NCI-H526 (cell line): ENCODE measurements at regions not wholly inside any gene's neighbourhood (a gene's known extent, or its start where the extent isn't known, plus 50 kb on each side); places are given as distances from the start of the nearest gene placed in this dataset.

ENCODE experiments used
- DNase-seq, 2 experiments: peaks; one replicate each; lab custom pipeline; 2025; lab: John Stamatoyannopoulos, UW

- no peak for DNase-seq
These were observed 906.6 kb downstream of the TUSC7 start for GRCh38 chr3:117616227-117616626.

- no peak for DNase-seq
These were observed 908.3 kb downstream of the TUSC7 start for GRCh38 chr3:117617906-117618305.

- no peak for DNase-seq
These were observed 908.9 kb downstream of the TUSC7 start for GRCh38 chr3:117618462-117618861.

- no peak for DNase-seq
These were observed 910.2 kb downstream of the TUSC7 start for GRCh38 chr3:117619805-117620204.

GRCh38 chr3:117622171-117622841 lies 912.7 kb downstream of the TUSC7 start:
- DNase-seq: no peak

GRCh38 chr3:117624424-117624823 lies 914.8 kb downstream of the TUSC7 start:
- no peak for DNase-seq

- DNase-seq: no peak
These were observed 915.6 kb downstream of the TUSC7 start for GRCh38 chr3:117625174-117625573.

- no peak for DNase-seq
These were observed 917.0 kb downstream of the TUSC7 start for GRCh38 chr3:117626577-117626976.

- no peak for DNase-seq
These were observed 919.3 kb downstream of the TUSC7 start for GRCh38 chr3:117628823-117629291.

GRCh38 chr3:117629505-117629904 lies 919.9 kb downstream of the TUSC7 start:
- DNase-seq: no peak

- DNase-seq: no peak
These were observed 920.9 kb downstream of the TUSC7 start for GRCh38 chr3:117630469-117630868.

- DNase-seq: no peak
These were observed 921.3 kb downstream of the TUSC7 start for GRCh38 chr3:117630885-117631284.

- no peak for DNase-seq
These were observed 922.2 kb downstream of the TUSC7 start for GRCh38 chr3:117631781-117632180.

- no peak for DNase-seq
These were observed 922.6 kb downstream of the TUSC7 start for GRCh38 chr3:117632191-117632590.

GRCh38 chr3:117633207-117633606 lies 923.6 kb downstream of the TUSC7 start:
- no peak for DNase-seq

GRCh38 chr3:117637666-117638065 lies 928.1 kb downstream of the TUSC7 start:
- DNase-seq: no peak

GRCh38 chr3:117644203-117644602 lies 934.6 kb downstream of the TUSC7 start:
- DNase-seq: no peak

- DNase-seq: no peak
These were observed 936.1 kb downstream of the TUSC7 start for GRCh38 chr3:117645561-117646242.

GRCh38 chr3:117647435-117647834 lies 937.9 kb downstream of the TUSC7 start:
- no peak for DNase-seq

GRCh38 chr3:117651246-117651645 lies 941.7 kb downstream of the TUSC7 start:
- no peak for DNase-seq

GRCh38 chr3:117656391-117656790 lies 946.8 kb downstream of the TUSC7 start:
- DNase-seq: no peak

GRCh38 chr3:117657278-117657677 lies 947.7 kb downstream of the TUSC7 start:
- no peak for DNase-seq

- no peak for DNase-seq
These were observed 951.6 kb downstream of the TUSC7 start for GRCh38 chr3:117660941-117661817.
